ENCODE measurements at regions not wholly inside any gene's neighbourhood (a gene's known extent, or its start where the extent isn't known, plus 50 kb on each side); places are given as distances from the start of the nearest gene placed in this dataset.

GRCh38 chr20:22821081-22821727 is 213.9 kb upstream of the SSTR4 start:
- WGBS, 2 donors, result 47 to 68% methylated on average over 7 of the region's 7 CpGs
- intact Hi-C loops (cut with DNase I), result no loop called here

GRCh38 chr20:22821796-22822195 is 213.3 kb upstream of the SSTR4 start:
- Histone ChIP-seq H3K36me3 (no peaks in the 10 kb centered on the region), H3K4me3 (no peak overlapping the region), H3K27ac (no peak overlapping the region), H3K9me3 (no peaks in the 10 kb centered on the region), H3K27me3 (no peaks in the 10 kb centered on the region), H3K4me1 (no peaks in the 10 kb centered on the region)
- WGBS, 2 donors, result 68 to 70% methylated on average over 4 of the region's 4 CpGs
- DNase-seq, result no peak
- TF ChIP-seq POLR2A (IDR thresholded peaks at IDR 0.05), result no peak
- no peak for TF ChIP-seq POLR2AphosphoS5 (IDR thresholded peaks at IDR 0.05)
- no peak for TF ChIP-seq CTCF (IDR thresholded peaks at IDR 0.05)
- TF ChIP-seq EP300 (IDR thresholded peaks at IDR 0.05), result no peak
- intact Hi-C loops (cut with DNase I), result no loop called here

More at GRCh38 chr20:22821081-22821727, 213.9 kb upstream of the SSTR4 start:
- Histone ChIP-seq H3K27ac (no peak overlapping the region), H3K4me1 (no peaks in the 10 kb centered on the region), H3K36me3 (no peaks in the 10 kb centered on the region), H3K4me3 (no peak overlapping the region), H3K27me3 (no peaks in the 10 kb centered on the region), H3K9me3 (no peaks in the 10 kb centered on the region)
- DNase-seq, result no peak
- no peak for TF ChIP-seq POLR2AphosphoS5 (IDR thresholded peaks at IDR 0.05)
- TF ChIP-seq POLR2A (IDR thresholded peaks at IDR 0.05), result no peak
- TF ChIP-seq EP300 (IDR thresholded peaks at IDR 0.05), result no peak
- no peak for TF ChIP-seq CTCF (IDR thresholded peaks at IDR 0.05)

- Histone ChIP-seq H3K9me3 (no peaks in the 10 kb centered on the region), H3K36me3 (no peaks in the 10 kb centered on the region), H3K27ac (no peak overlapping the region), H3K4me3 (no peak overlapping the region), H3K27me3 (no peaks in the 10 kb centered on the region), H3K4me1 (no peaks in the 10 kb centered on the region)
- TF ChIP-seq EP300 (IDR thresholded peaks at IDR 0.05) (no peak), POLR2AphosphoS5 (IDR thresholded peaks at IDR 0.05) (no peak), POLR2A (IDR thresholded peaks at IDR 0.05) (no peak), CTCF (IDR thresholded peaks at IDR 0.05) (no peak)
- DNase-seq, result no peak
- 95 to 98% methylated on average over 6 of the region's 6 CpGs for WGBS, 2 donors
- intact Hi-C loops (cut with DNase I), result no loop called here
Measured at GRCh38 chr20:22823119-22823518, 212.0 kb upstream of the SSTR4 start.

GRCh38 chr20:22824077-22824476 is 211.0 kb upstream of the SSTR4 start:
- intact Hi-C loops (cut with DNase I), result no loop called here

More at GRCh38 chr20:22824077-22824476, 211.0 kb upstream of the SSTR4 start:
- Histone ChIP-seq H3K27ac (no peak overlapping the region), H3K9me3 (no peaks in the 10 kb centered on the region), H3K36me3 (no peaks in the 10 kb centered on the region), H3K4me1 (no peaks in the 10 kb centered on the region), H3K27me3 (no peaks in the 10 kb centered on the region), H3K4me3 (no peak overlapping the region)
- TF ChIP-seq CTCF (IDR thresholded peaks at IDR 0.05) (no peak), POLR2AphosphoS5 (IDR thresholded peaks at IDR 0.05) (no peak), POLR2A (IDR thresholded peaks at IDR 0.05) (no peak), EP300 (IDR thresholded peaks at IDR 0.05) (no peak)
- 73 to 78% methylated on average over 3 of the region's 3 CpGs for WGBS, 2 donors
- no peak for DNase-seq

Measured in sigmoid colon (tissue), 6 donors.